ENCODE measurements at regions not wholly inside any gene's neighbourhood (a gene's known extent, or its start where the extent isn't known, plus 50 kb on each side); places are given as distances from the start of the nearest gene placed in this dataset.

- Mint-ChIP-seq H3K4me1 (ENCODE audit: low read depth) (no peaks in the 10 kb centered on the region), H3K27ac (ENCODE audit: unreplicated experiment) (no peak overlapping the region), H3K27me3 (ENCODE audit: low read depth) (peaks cover 10% of the 10 kb centered on the region), H3K4me3 (ENCODE audit: unreplicated experiment) (no peak overlapping the region), H3K36me3 (ENCODE audit: low read depth) (no peaks in the 10 kb centered on the region), H3K9me3 (ENCODE audit: low read depth) (peaks cover 6% of the 10 kb centered on the region)
- no peak for DNase-seq (ENCODE audit: low spot score)
- no peak for TF ChIP-seq CTCF (IDR thresholded peaks at IDR 0.05)
Measured at GRCh38 chr6:95856876-95857364, 158.9 kb upstream of the FUT9 start.

GRCh38 chr6:95865857-95866256 lies 149.9 kb upstream of the FUT9 start:
- no peaks in the 10 kb centered on the region for H3K36me3 Mint-ChIP-seq (ENCODE audit: low read depth)
- H3K4me3 Mint-ChIP-seq (ENCODE audit: unreplicated experiment): no peak overlapping the region
- no peaks in the 10 kb centered on the region for H3K9me3 Mint-ChIP-seq (ENCODE audit: low read depth)
- no peak for DNase-seq (ENCODE audit: low spot score)
- TF ChIP-seq CTCF (IDR thresholded peaks at IDR 0.05): no peak
- H3K27ac Mint-ChIP-seq (ENCODE audit: unreplicated experiment): no peak overlapping the region
- H3K4me1 Mint-ChIP-seq (ENCODE audit: low read depth): no peaks in the 10 kb centered on the region
- H3K27me3 Mint-ChIP-seq (ENCODE audit: low read depth): peaks cover 8% of the 10 kb centered on the region

- Mint-ChIP-seq H3K27ac (ENCODE audit: unreplicated experiment) (no peak overlapping the region), H3K36me3 (ENCODE audit: low read depth) (no peaks in the 10 kb centered on the region), H3K27me3 (ENCODE audit: low read depth) (peaks cover 8% of the 10 kb centered on the region), H3K4me3 (ENCODE audit: unreplicated experiment) (no peak overlapping the region), H3K4me1 (ENCODE audit: low read depth) (no peaks in the 10 kb centered on the region), H3K9me3 (ENCODE audit: low read depth) (no peaks in the 10 kb centered on the region)
- DNase-seq (ENCODE audit: low spot score): no peak
- peak; percentile 75 for TF ChIP-seq CTCF (IDR thresholded peaks at IDR 0.05)
Measured at GRCh38 chr6:95866732-95867131, 149.0 kb upstream of the FUT9 start.

GRCh38 chr6:95867205-95867604 lies 148.6 kb upstream of the FUT9 start:
- DNase-seq (ENCODE audit: low spot score): no peak
- H3K27me3 Mint-ChIP-seq (ENCODE audit: low read depth): peaks cover 8% of the 10 kb centered on the region
- no peak overlapping the region for H3K27ac Mint-ChIP-seq (ENCODE audit: unreplicated experiment)
- H3K4me3 Mint-ChIP-seq (ENCODE audit: unreplicated experiment): no peak overlapping the region
- H3K9me3 Mint-ChIP-seq (ENCODE audit: low read depth): no peaks in the 10 kb centered on the region
- no peaks in the 10 kb centered on the region for H3K4me1 Mint-ChIP-seq (ENCODE audit: low read depth)
- no peak for TF ChIP-seq CTCF (IDR thresholded peaks at IDR 0.05)
- no peaks in the 10 kb centered on the region for H3K36me3 Mint-ChIP-seq (ENCODE audit: low read depth)

GRCh38 chr6:95877480-95877879 lies 138.3 kb upstream of the FUT9 start:
- Mint-ChIP-seq H3K27me3 (ENCODE audit: low read depth) (peaks cover 10% of the 10 kb centered on the region), H3K36me3 (ENCODE audit: low read depth) (no peaks in the 10 kb centered on the region), H3K4me1 (ENCODE audit: low read depth) (no peaks in the 10 kb centered on the region), H3K4me3 (ENCODE audit: unreplicated experiment) (no peak overlapping the region), H3K27ac (ENCODE audit: unreplicated experiment) (no peak overlapping the region), H3K9me3 (ENCODE audit: low read depth) (no peaks in the 10 kb centered on the region)
- no peak for TF ChIP-seq CTCF (IDR thresholded peaks at IDR 0.05)
- no peak for DNase-seq (ENCODE audit: low spot score)

Data from chondrocyte (in vitro differentiated cells).